Activated naive CD8-positive, alpha-beta T cell treated with anti-CD3 and anti-CD28 coated beads, Interleukin-2, amount 50 U/mL, for 24 hours (primary cell): ENCODE measurements at regions not wholly inside any gene's neighbourhood (a gene's known extent, or its start where the extent isn't known, plus 50 kb on each side); places are given as distances from the start of the nearest gene placed in this dataset.
"Not testable (repeated sequence)": the region's sequence is repeated elsewhere in the genome, so short reads cannot be mapped to it uniquely, and the experiment has no call there.

ENCODE experiments used
- ATAC-seq: fragments of 150-1000 bp; cut with Tn5 transposase; one replicate; pipeline ENCODE4 v1.10.0; 2021
- DNase-seq: peaks from one replicate; pipeline ENCODE4 v3.0.0; 2021
- H3K27ac Mint-ChIP-seq: one replicate; pipeline ENCODE4 v1.8.0; 2021; ENCODE audit warnings: mild to moderate bottlenecking, mixed read lengths
- H3K27me3 Mint-ChIP-seq: one replicate; pipeline ENCODE4 v1.8.0; 2021; ENCODE audit warnings: mixed read lengths
- H3K36me3 Mint-ChIP-seq: one replicate; pipeline ENCODE4 v1.8.0; 2021; ENCODE audit warnings: low read depth, mixed read lengths
- H3K4me1 Mint-ChIP-seq: one replicate; pipeline ENCODE4 v1.8.0; 2021; ENCODE audit warnings: mixed read lengths
- H3K4me3 Mint-ChIP-seq: one replicate; pipeline ENCODE4 v1.8.0; 2021; ENCODE audit warnings: mild to moderate bottlenecking, moderate library complexity, mixed read lengths
- H3K9me3 Mint-ChIP-seq: one replicate; pipeline ENCODE4 v1.8.0; 2021; ENCODE audit warnings: mixed read lengths

GRCh38 chr22:26972286-26972685 lies 314.9 kb downstream of the MIAT start:
- Mint-ChIP-seq H3K27me3 (peaks cover 9% of the 10 kb centered on the region), H3K4me1 (no peaks in the 10 kb centered on the region), H3K36me3 (no peaks in the 10 kb centered on the region), H3K4me3 (no peak overlapping the region), H3K27ac (no peak overlapping the region), H3K9me3 (no peaks in the 10 kb centered on the region)
- ATAC-seq = no peak
- no peak for DNase-seq

GRCh38 chr22:26972915-26973314 lies 315.5 kb downstream of the MIAT start:
- not testable (repeated sequence) for H3K27me3 Mint-ChIP-seq, H3K4me1 Mint-ChIP-seq, H3K4me3 Mint-ChIP-seq, H3K9me3 Mint-ChIP-seq, DNase-seq, ATAC-seq, H3K27ac Mint-ChIP-seq, H3K36me3 Mint-ChIP-seq

- ATAC-seq (no peak), DNase-seq (no peak)
- H3K36me3 Mint-ChIP-seq = no peaks in the 10 kb centered on the region
- H3K27ac Mint-ChIP-seq = no peak overlapping the region
- no peaks in the 10 kb centered on the region for H3K4me1 Mint-ChIP-seq
- H3K27me3 Mint-ChIP-seq = peaks cover 9% of the 10 kb centered on the region
- no peaks in the 10 kb centered on the region for H3K9me3 Mint-ChIP-seq
- no peak overlapping the region for H3K4me3 Mint-ChIP-seq
These were observed 316.6 kb downstream of the MIAT start for GRCh38 chr22:26974034-26974433.

- no peak overlapping the region for H3K27ac Mint-ChIP-seq
- H3K9me3 Mint-ChIP-seq = no peaks in the 10 kb centered on the region
- H3K36me3 Mint-ChIP-seq = no peaks in the 10 kb centered on the region
- DNase-seq = no peak
- no peaks in the 10 kb centered on the region for H3K4me1 Mint-ChIP-seq
- ATAC-seq = no peak
- H3K4me3 Mint-ChIP-seq = no peak overlapping the region
- H3K27me3 Mint-ChIP-seq = peaks cover 9% of the 10 kb centered on the region
These were observed 317.8 kb downstream of the MIAT start for GRCh38 chr22:26974914-26975803.

- Mint-ChIP-seq H3K4me1 (no peaks in the 10 kb centered on the region), H3K4me3 (no peak overlapping the region), H3K9me3 (no peaks in the 10 kb centered on the region), H3K27ac (no peak overlapping the region), H3K27me3 (peaks cover 4% of the 10 kb centered on the region), H3K36me3 (no peaks in the 10 kb centered on the region)
- DNase-seq (no peak), ATAC-seq (no peak)
These were observed 318.5 kb downstream of the MIAT start for GRCh38 chr22:26975865-26976264.

GRCh38 chr22:26977741-26978376 lies 320.5 kb downstream of the MIAT start:
- no peak overlapping the region for H3K4me3 Mint-ChIP-seq
- no peaks in the 10 kb centered on the region for H3K9me3 Mint-ChIP-seq
- no peak for ATAC-seq

GRCh38 chr22:26979294-26979693 lies 321.9 kb downstream of the MIAT start:
- Mint-ChIP-seq H3K9me3 (no peaks in the 10 kb centered on the region), H3K4me3 (no peak overlapping the region), H3K4me1 (no peaks in the 10 kb centered on the region), H3K27me3 (peaks cover 2% of the 10 kb centered on the region), H3K27ac (no peak overlapping the region), H3K36me3 (no peaks in the 10 kb centered on the region)
- ATAC-seq = no peak
- DNase-seq = no peak

More at GRCh38 chr22:26977741-26978376, 320.5 kb downstream of the MIAT start:
- Mint-ChIP-seq H3K27ac (no peak overlapping the region), H3K36me3 (no peaks in the 10 kb centered on the region), H3K4me1 (no peaks in the 10 kb centered on the region), H3K27me3 (peaks cover 2% of the 10 kb centered on the region)
- DNase-seq = no peak

- Mint-ChIP-seq H3K4me3 (no peak overlapping the region), H3K36me3 (no peaks in the 10 kb centered on the region)
- DNase-seq = no peak
These were observed 323.7 kb downstream of the MIAT start for GRCh38 chr22:26981111-26981510.

GRCh38 chr22:26981541-26981940 lies 324.2 kb downstream of the MIAT start:
- no peaks in the 10 kb centered on the region for H3K9me3 Mint-ChIP-seq
- no peak overlapping the region for H3K4me3 Mint-ChIP-seq
- no peak overlapping the region for H3K27ac Mint-ChIP-seq
- DNase-seq (no peak), ATAC-seq (no peak)
- no peaks in the 10 kb centered on the region for H3K27me3 Mint-ChIP-seq
- no peaks in the 10 kb centered on the region for H3K36me3 Mint-ChIP-seq
- H3K4me1 Mint-ChIP-seq = no peaks in the 10 kb centered on the region

More at GRCh38 chr22:26981111-26981510, 323.7 kb downstream of the MIAT start:
- Mint-ChIP-seq H3K27me3 (no peaks in the 10 kb centered on the region), H3K27ac (no peak overlapping the region), H3K9me3 (no peaks in the 10 kb centered on the region), H3K4me1 (no peaks in the 10 kb centered on the region)
- no peak for ATAC-seq

- no peak for ATAC-seq
- no peaks in the 10 kb centered on the region for H3K9me3 Mint-ChIP-seq
- H3K27ac Mint-ChIP-seq = no peak overlapping the region
- H3K4me1 Mint-ChIP-seq = no peaks in the 10 kb centered on the region
- H3K36me3 Mint-ChIP-seq = no peaks in the 10 kb centered on the region
- DNase-seq = no peak
- H3K4me3 Mint-ChIP-seq = no peak overlapping the region
- no peaks in the 10 kb centered on the region for H3K27me3 Mint-ChIP-seq
These were observed 325.9 kb downstream of the MIAT start for GRCh38 chr22:26983311-26983710.

- Mint-ChIP-seq H3K4me3 (no peak overlapping the region), H3K27ac (no peak overlapping the region), H3K9me3 (no peaks in the 10 kb centered on the region), H3K4me1 (no peaks in the 10 kb centered on the region), H3K36me3 (no peaks in the 10 kb centered on the region), H3K27me3 (no peaks in the 10 kb centered on the region)
- DNase-seq (no peak), ATAC-seq (no peak)
These were observed 327.8 kb downstream of the MIAT start for GRCh38 chr22:26985206-26985605.

- no peaks in the 10 kb centered on the region for H3K27me3 Mint-ChIP-seq
- no peaks in the 10 kb centered on the region for H3K9me3 Mint-ChIP-seq
- no peak overlapping the region for H3K4me3 Mint-ChIP-seq
- no peak for ATAC-seq
- no peaks in the 10 kb centered on the region for H3K4me1 Mint-ChIP-seq
- no peaks in the 10 kb centered on the region for H3K36me3 Mint-ChIP-seq
- no peak for DNase-seq
- H3K27ac Mint-ChIP-seq = no peak overlapping the region
These were observed 328.8 kb downstream of the MIAT start for GRCh38 chr22:26985931-26986782.

- no peak overlapping the region for H3K4me3 Mint-ChIP-seq
- H3K27me3 Mint-ChIP-seq = no peaks in the 10 kb centered on the region
- ATAC-seq (no peak), DNase-seq (no peak)
- H3K4me1 Mint-ChIP-seq = no peaks in the 10 kb centered on the region
- H3K9me3 Mint-ChIP-seq = no peaks in the 10 kb centered on the region
- no peaks in the 10 kb centered on the region for H3K36me3 Mint-ChIP-seq
- H3K27ac Mint-ChIP-seq = no peak overlapping the region
These were observed 329.5 kb downstream of the MIAT start for GRCh38 chr22:26986884-26987283.

- Mint-ChIP-seq H3K27me3 (no peaks in the 10 kb centered on the region), H3K27ac (no peak overlapping the region), H3K36me3 (no peaks in the 10 kb centered on the region), H3K4me3 (no peak overlapping the region), H3K9me3 (no peaks in the 10 kb centered on the region), H3K4me1 (no peaks in the 10 kb centered on the region)
- ATAC-seq (no peak), DNase-seq (no peak)
These were observed 333.3 kb downstream of the MIAT start for GRCh38 chr22:26990503-26991189.
